GM19328 (cell line): ENCODE measurements at regions not wholly inside any gene's neighbourhood (a gene's known extent, or its start where the extent isn't known, plus 50 kb on each side); places are given as distances from the start of the nearest gene placed in this dataset.

Experiments used
- ATAC-seq: cut with Tn5 transposase; IDR thresholded peaks from one replicate; pipeline ENCODE4 v1.9.1; 2021; ENCODE audit warnings: mild to moderate bottlenecking, moderate library complexity; ENCODE audit not compliant: unreplicated experiment

- ATAC-seq: no peak
Observed at GRCh38 chr3:178434206-178434805, 101.9 kb upstream of the KCNMB2 start.

- no peak for ATAC-seq
Observed at GRCh38 chr3:178435575-178435974, 100.7 kb upstream of the KCNMB2 start.

GRCh38 chr3:178436773-178437172, 99.5 kb upstream of the KCNMB2 start:
- peak; percentile 55 for ATAC-seq

GRCh38 chr3:178437236-178437635, 99.0 kb upstream of the KCNMB2 start:
- ATAC-seq: no peak

- no peak for ATAC-seq
Observed at GRCh38 chr3:178439504-178439903, 96.7 kb upstream of the KCNMB2 start.

- no peak for ATAC-seq
Observed at GRCh38 chr3:178440043-178440442, 96.2 kb upstream of the KCNMB2 start.

GRCh38 chr3:178443634-178444033, 92.6 kb upstream of the KCNMB2 start:
- ATAC-seq: no peak

- no peak for ATAC-seq
Observed at GRCh38 chr3:178445139-178445538, 91.1 kb upstream of the KCNMB2 start.

- no peak for ATAC-seq
Observed at GRCh38 chr3:178446059-178446458, 90.2 kb upstream of the KCNMB2 start.

GRCh38 chr3:178450476-178450875, 85.8 kb upstream of the KCNMB2 start:
- ATAC-seq: no peak

GRCh38 chr3:178451799-178452198, 84.4 kb upstream of the KCNMB2 start:
- no peak for ATAC-seq

GRCh38 chr3:178454726-178455125, 81.5 kb upstream of the KCNMB2 start:
- no peak for ATAC-seq

- no peak for ATAC-seq
Observed at GRCh38 chr3:178455226-178455625, 81.0 kb upstream of the KCNMB2 start.

GRCh38 chr3:178455946-178456345, 80.3 kb upstream of the KCNMB2 start:
- no peak for ATAC-seq

GRCh38 chr3:178456621-178457285, 79.5 kb upstream of the KCNMB2 start:
- no peak for ATAC-seq

GRCh38 chr3:178457511-178457910, 78.7 kb upstream of the KCNMB2 start:
- ATAC-seq: no peak

GRCh38 chr3:178458313-178459037, 77.8 kb upstream of the KCNMB2 start:
- ATAC-seq: no peak

GRCh38 chr3:178459038-178459410, 77.2 kb upstream of the KCNMB2 start:
- ATAC-seq: no peak

GRCh38 chr3:178465260-178466180, 70.7 kb upstream of the KCNMB2 start:
- ATAC-seq: no peak

GRCh38 chr3:178472941-178473340, 63.3 kb upstream of the KCNMB2 start:
- ATAC-seq: no peak

- no peak for ATAC-seq
Observed at GRCh38 chr3:178474526-178474925, 61.7 kb upstream of the KCNMB2 start.
